IMR-90 (cell line): ENCODE measurements at regions not wholly inside any gene's neighbourhood (a gene's known extent, or its start where the extent isn't known, plus 50 kb on each side); places are given as distances from the start of the nearest gene placed in this dataset.
"Not testable (repeated sequence)": the region's sequence is repeated elsewhere in the genome, so short reads cannot be mapped to it uniquely, and the experiment has no call there.

Experiments
- ATAC-seq: fragments of 200-7000 bp; cut with Tn5 transposase; 2 replicates; pipeline ENCODE4 v1.9.1; 2020; ENCODE audit warnings: low read depth, mild to moderate bottlenecking, moderate library complexity
- BruUV-seq: library from RNA; stranded (reverse); fragments of 400-500 nt; replicated peaks from 2 replicates; lab custom pipeline; 2021; lab: Mats Ljungman, UMichigan
- CTCF ChIA-PET: fragments of 300-600 bp; formaldehyde crosslinking; extraction: SDS; loops from one replicate; lab custom pipeline; 2021; ENCODE audit warnings: antibody characterized with exemption; lab: Yijun Ruan, JAX
- POLR2A ChIA-PET: fragments of 300-600 bp; sonication (Branson Sonifier 250); formaldehyde crosslinking; loops from one replicate; lab custom pipeline; 2022; ENCODE audit warnings: antibody characterized with exemption; ENCODE audit not compliant: unreplicated experiment; lab: Charles Lee
- DNase-seq: peaks from one replicate; pipeline ENCODE4 v3.0.0; 2013
- H2AFZ ChIP-seq: replicated peaks from 2 replicates; pipeline ENCODE3; 2013; ENCODE audit warnings: low read length, mild to moderate bottlenecking; ENCODE audit not compliant: poor library complexity
- H2AK5ac ChIP-seq: 2 replicates; pipeline ENCODE4 v1.6.1; 2013; ENCODE audit warnings: low read depth, low read length, inconsistent platforms
- H2AK9ac ChIP-seq: replicated peaks from 2 replicates; pipeline ENCODE3; 2013; ENCODE audit warnings: mild to moderate bottlenecking, low read depth, low read length, moderate library complexity; ENCODE audit not compliant: poor library complexity
- H2BK120ac ChIP-seq: 2 replicates; pipeline ENCODE4 v1.6.1; 2013; ENCODE audit warnings: low read depth, low read length, inconsistent platforms
- H2BK15ac ChIP-seq: 3 replicates; pipeline ENCODE4 v1.6.1; 2013; ENCODE audit warnings: low read depth, low read length, inconsistent platforms
- H2BK20ac ChIP-seq: 2 replicates; pipeline ENCODE4 v1.6.1; 2013; ENCODE audit warnings: low read depth, mild to moderate bottlenecking, inconsistent platforms, low read length, moderate library complexity
- H2BK5ac ChIP-seq: 2 replicates; pipeline ENCODE4 v1.6.1; 2013; ENCODE audit warnings: mild to moderate bottlenecking, low read depth, low read length, inconsistent platforms; ENCODE audit not compliant: poor library complexity, severe bottlenecking
- H3K14ac ChIP-seq: replicated peaks from 2 replicates; pipeline ENCODE4 v1.6.1; 2013; ENCODE audit warnings: low read depth, low read length, inconsistent platforms
- H3K18ac ChIP-seq: 2 replicates; pipeline ENCODE4 v1.6.1; 2013; ENCODE audit warnings: low read depth, low read length, control low read depth
- H3K23ac ChIP-seq: 2 replicates; pipeline ENCODE4 v1.6.1; 2013; ENCODE audit warnings: low read depth, low read length, inconsistent platforms
- H3K27ac ChIP-seq: 2 replicates; pipeline ENCODE4 v1.5.1; 2013; ENCODE audit warnings: mild to moderate bottlenecking, control low read depth, low read length; ENCODE audit not compliant: insufficient read depth
- H3K27me3 ChIP-seq: 2 replicates; pipeline ENCODE4 v1.6.1; 2013; ENCODE audit warnings: low read length; ENCODE audit not compliant: control insufficient read depth, insufficient read depth
- H3K36me3 ChIP-seq: 2 replicates; pipeline ENCODE4 v1.6.1; 2013; ENCODE audit warnings: low read length, mixed read lengths; ENCODE audit not compliant: control insufficient read depth, insufficient read depth
- H3K4ac ChIP-seq: 2 replicates; pipeline ENCODE4 v1.6.1; 2013; ENCODE audit warnings: low read depth, low read length, inconsistent platforms
- H3K4me1 ChIP-seq: 2 replicates; pipeline ENCODE4 v1.6.1; 2013; ENCODE audit warnings: low read length, mixed read lengths; ENCODE audit not compliant: control insufficient read depth, insufficient read depth
- H3K4me2 ChIP-seq: 2 replicates; pipeline ENCODE4 v1.6.1; 2013; ENCODE audit warnings: low read depth, mild to moderate bottlenecking, control low read depth, low read length, moderate library complexity
- H3K4me3 ChIP-seq: 2 replicates; pipeline ENCODE4 v1.5.1; 2013; ENCODE audit warnings: low read depth, mild to moderate bottlenecking, control low read depth, low read length, moderate library complexity; ENCODE audit not compliant: insufficient read depth
- H3K56ac ChIP-seq: 2 replicates; pipeline ENCODE4 v1.6.1; 2013; ENCODE audit warnings: low read length, inconsistent platforms; ENCODE audit not compliant: insufficient read depth; ENCODE audit errors: extremely low read depth
- H3K79me1 ChIP-seq, 2 experiments: 2 replicates each; pipeline ENCODE4 v1.6.1; 2013; ENCODE audit warnings: low read length in 2 of 2, inconsistent platforms in 1 of 2, low read depth in 1 of 2
- H3K9ac ChIP-seq: 2 replicates; pipeline ENCODE4 v1.6.1; 2013; ENCODE audit warnings: low read depth, low read length, control low read depth
- H3K9me1 ChIP-seq: 2 replicates; pipeline ENCODE4 v1.6.1; 2013; ENCODE audit warnings: low read length, inconsistent platforms; ENCODE audit not compliant: insufficient read depth
- H3K9me3 ChIP-seq: 2 replicates; pipeline ENCODE4 v1.6.1; 2013; ENCODE audit warnings: low read length; ENCODE audit not compliant: control insufficient read depth, insufficient read depth
- H4K20me1 ChIP-seq: 2 replicates; pipeline ENCODE4 v1.6.1; 2013; ENCODE audit warnings: low read length, inconsistent platforms; ENCODE audit not compliant: insufficient read depth
- H4K5ac ChIP-seq: 2 replicates; pipeline ENCODE4 v1.6.1; 2013; ENCODE audit warnings: mild to moderate bottlenecking, low read depth, low read length, control low read depth
- H4K8ac ChIP-seq, 2 experiments: 2 replicates each; pipeline ENCODE4 v1.6.1; 2013; ENCODE audit warnings: low read depth in 2 of 2, low read length in 2 of 2, control low read depth in 1 of 2, inconsistent platforms in 1 of 2
- H4K91ac ChIP-seq: 2 replicates; pipeline ENCODE4 v1.6.1; 2013; ENCODE audit warnings: low read depth, low read length, inconsistent platforms; ENCODE audit not compliant: insufficient read depth
- WGBS, 2 experiments: methylation state at CpG; one replicate each; pipeline versions ENCODE4 v1.1.5 to v1.1.7; 2013; ENCODE audit warnings: missing lambda C conversion rate in 2 of 2; ENCODE audit not compliant: insufficient read length in 1 of 2; ENCODE audit errors: extremely low coverage in 2 of 2; 5-methylcytosine and 5-hydroxymethylcytosine counted together
- dilution Hi-C: fragments of 300-500 bp; cut with HindIII; formaldehyde crosslinking; loops from one replicate; pipeline ENCODE4 v1.14.3; 2018; ENCODE audit warnings: low sequenced_read_pairs; ENCODE audit not compliant: unreplicated experiment
- in situ Hi-C: fragments of 300-500 bp; cut with MboI; formaldehyde crosslinking; loops from 3 replicates; pipeline ENCODE4 v1.14.3; 2019; ENCODE audit warnings: low sequenced_read_pairs, inconsistent platforms, mixed read lengths
- intact Hi-C: fragments of 100-400 bp; cut with micrococcal nuclease; formaldehyde crosslinking; loops from 2 replicates; pipeline ENCODE4 v1.10.0; 2022

DNA sequence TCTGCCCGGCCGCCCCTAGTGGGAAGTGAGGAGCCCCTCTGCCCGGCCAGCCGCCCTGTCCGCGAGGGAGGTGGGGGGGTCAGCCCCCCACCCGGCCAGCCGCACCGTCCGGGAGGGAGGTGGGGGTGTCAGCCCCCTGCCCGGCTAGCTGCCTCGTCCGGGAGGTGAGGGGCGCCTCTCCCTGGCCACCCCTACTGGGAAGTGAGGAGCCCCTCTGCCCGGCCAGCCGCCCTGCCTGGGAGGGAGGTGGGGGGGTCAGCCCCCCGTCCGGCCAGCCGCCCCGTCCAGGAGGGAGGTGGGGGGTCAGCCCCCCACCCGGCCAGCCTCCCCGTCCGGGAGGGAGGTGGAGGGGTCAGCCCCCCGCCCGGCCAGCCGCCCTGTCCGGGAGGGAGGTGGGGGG, 851.9 kb upstream of the DEFB115 start:
- H3K9me3 ChIP-seq, H3K18ac ChIP-seq, H2BK15ac ChIP-seq, ATAC-seq, H2AK9ac ChIP-seq, H4K91ac ChIP-seq, intact Hi-C loops, in situ Hi-C loops, BruUV-seq, H3K23ac ChIP-seq, H3K36me3 ChIP-seq, H3K79me1 ChIP-seq, H3K4me1 ChIP-seq, POLR2A ChIA-PET, H4K20me1 ChIP-seq, H3K9me1 ChIP-seq, H3K9ac ChIP-seq, H3K56ac ChIP-seq, H4K8ac ChIP-seq, H2AFZ ChIP-seq, DNase-seq, H3K27me3 ChIP-seq, H4K5ac ChIP-seq, H3K4ac ChIP-seq, H2AK5ac ChIP-seq, CTCF ChIA-PET, H3K4me3 ChIP-seq, H2BK20ac ChIP-seq, H2BK5ac ChIP-seq, H3K14ac ChIP-seq, H3K4me2 ChIP-seq, dilution Hi-C loops, H3K27ac ChIP-seq, H2BK120ac ChIP-seq: not testable (repeated sequence)
- no CpG with 5 or more reads among the region's 27 CpGs for WGBS, 2 experiments

- ATAC-seq, CTCF ChIA-PET, dilution Hi-C loops, H3K27ac ChIP-seq, H4K5ac ChIP-seq, H3K4me1 ChIP-seq, H3K4me3 ChIP-seq, in situ Hi-C loops, H3K79me1 ChIP-seq, H3K36me3 ChIP-seq, H4K8ac ChIP-seq, H2BK120ac ChIP-seq, H3K18ac ChIP-seq, H2AFZ ChIP-seq, H3K9me1 ChIP-seq, H2BK5ac ChIP-seq, H3K4ac ChIP-seq, H3K14ac ChIP-seq, H2BK20ac ChIP-seq, BruUV-seq, H3K56ac ChIP-seq, intact Hi-C loops, H4K20me1 ChIP-seq, H3K9ac ChIP-seq, H2AK9ac ChIP-seq, POLR2A ChIA-PET, H2AK5ac ChIP-seq, H3K23ac ChIP-seq, H2BK15ac ChIP-seq, H4K91ac ChIP-seq, H3K27me3 ChIP-seq, H3K9me3 ChIP-seq, H3K4me2 ChIP-seq, DNase-seq: not testable (repeated sequence)
- no CpG with 5 or more reads among the region's 1 CpG for WGBS, 2 experiments
These were observed 851.1 kb upstream of the DEFB115 start for GRCh38 chr20:30406370-30406769.
